ENCODE measurements at regions not wholly inside any gene's neighbourhood (a gene's known extent, or its start where the extent isn't known, plus 50 kb on each side); places are given as distances from the start of the nearest gene placed in this dataset.
"Not testable (repeated sequence)": the region's sequence is repeated elsewhere in the genome, so short reads cannot be mapped to it uniquely, and the experiment has no call there.

GRCh38 chr14:89563471-89563870, 146.4 kb upstream of the FOXN3 start:
- DNase-seq, result no peak

GRCh38 chr14:89551955-89552354, 134.9 kb upstream of the FOXN3 start:
- DNase-seq, result no peak

GRCh38 chr14:89551432-89551831, 134.4 kb upstream of the FOXN3 start:
- no peak for DNase-seq

- DNase-seq, result no peak
Observed at GRCh38 chr14:89550821-89551220, 133.8 kb upstream of the FOXN3 start.

- DNase-seq, result no peak
Observed at GRCh38 chr14:89549381-89550125, 132.5 kb upstream of the FOXN3 start.

- DNase-seq, result not testable (repeated sequence)
Observed at GRCh38 chr14:89547047-89547446, 130.0 kb upstream of the FOXN3 start.

- no peak for DNase-seq
Observed at GRCh38 chr14:89544636-89545301, 127.7 kb upstream of the FOXN3 start.

GRCh38 chr14:89543425-89543790, 126.4 kb upstream of the FOXN3 start:
- DNase-seq, result no peak

GRCh38 chr14:89542786-89543424, 125.9 kb upstream of the FOXN3 start:
- no peak for DNase-seq

- DNase-seq, result no peak
Observed at GRCh38 chr14:89540830-89541470, 123.9 kb upstream of the FOXN3 start.

GRCh38 chr14:89540009-89540829, 123.2 kb upstream of the FOXN3 start:
- no peak for DNase-seq

GRCh38 chr14:89537911-89538310, 120.9 kb upstream of the FOXN3 start:
- no peak for DNase-seq

GRCh38 chr14:89534902-89535685, 118.1 kb upstream of the FOXN3 start:
- DNase-seq, result no peak

- DNase-seq, result no peak
Observed at GRCh38 chr14:89533766-89534165, 116.7 kb upstream of the FOXN3 start.

GRCh38 chr14:89533136-89533535, 116.1 kb upstream of the FOXN3 start:
- no peak for DNase-seq

- DNase-seq, result no peak
Observed at GRCh38 chr14:89531661-89532335, 114.8 kb upstream of the FOXN3 start.

- no peak for DNase-seq
Observed at GRCh38 chr14:89524990-89525667, 108.1 kb upstream of the FOXN3 start.

GRCh38 chr14:89524412-89524811, 107.4 kb upstream of the FOXN3 start:
- no peak for DNase-seq

- DNase-seq, result no peak
Observed at GRCh38 chr14:89521988-89522387, 105.0 kb upstream of the FOXN3 start.

- no peak for DNase-seq
Observed at GRCh38 chr14:89519040-89519439, 102.0 kb upstream of the FOXN3 start.

GRCh38 chr14:89516173-89516572, 99.1 kb upstream of the FOXN3 start:
- DNase-seq, result no peak
